Endometrium (tissue), 2 donors: ENCODE measurements at regions not wholly inside any gene's neighbourhood (a gene's known extent, or its start where the extent isn't known, plus 50 kb on each side); places are given as distances from the start of the nearest gene placed in this dataset.
"Not testable (repeated sequence)": the region's sequence is repeated elsewhere in the genome, so short reads cannot be mapped to it uniquely, and the experiment has no call there.

Source experiments
- FAIRE-seq: peaks from 2 replicates; lab custom pipeline; 2012; peaks lifted over from hg19 to GRCh38; lab: Jason Lieb, UNC
- donor health status: control.
- donor health status: control.

DNA sequence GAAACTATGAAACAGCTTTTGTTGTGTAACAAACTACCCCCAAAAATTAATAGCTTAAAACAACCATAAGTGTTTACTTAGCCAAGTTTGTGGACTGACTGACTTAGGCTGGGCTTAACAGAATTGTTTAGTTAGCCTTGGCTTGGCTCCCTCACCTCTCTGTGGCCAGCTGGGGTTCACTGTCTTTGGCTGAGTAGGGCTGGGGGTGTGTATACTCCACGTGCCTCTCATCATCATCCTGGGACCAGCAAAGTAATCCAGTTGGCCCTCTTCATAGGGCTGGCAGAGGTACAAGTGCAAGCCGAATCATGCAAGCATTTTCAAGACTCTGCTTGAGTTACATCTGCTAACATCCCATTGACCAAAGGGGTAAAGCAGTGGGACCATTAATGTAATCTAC, 252.3 kb downstream of the BRINP2 start:
- no peak for FAIRE-seq

- no peak for FAIRE-seq
These were observed 243.3 kb downstream of the BRINP2 start for GRCh38 chr1:177413982-177414596.

DNA sequence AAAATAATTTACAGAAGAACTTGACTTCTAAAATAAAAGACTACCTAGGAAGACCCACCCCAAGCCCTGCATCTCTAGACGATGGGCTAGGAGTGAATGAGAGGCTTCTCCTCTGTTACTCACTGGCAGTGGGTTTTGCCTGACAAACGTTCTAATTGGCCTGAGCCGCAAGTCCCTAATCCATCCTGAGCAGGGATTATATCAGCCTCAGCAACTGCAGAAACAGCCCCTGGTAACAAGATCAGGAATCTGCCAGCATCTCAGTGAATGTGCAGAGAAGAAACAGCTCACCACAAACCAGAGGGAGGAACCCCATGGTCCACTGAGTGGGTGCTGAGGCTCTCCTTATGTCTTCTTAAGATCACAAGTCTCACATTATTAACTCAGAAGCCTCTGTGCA, 240.6 kb downstream of the BRINP2 start:
- FAIRE-seq, result no peak

DNA sequence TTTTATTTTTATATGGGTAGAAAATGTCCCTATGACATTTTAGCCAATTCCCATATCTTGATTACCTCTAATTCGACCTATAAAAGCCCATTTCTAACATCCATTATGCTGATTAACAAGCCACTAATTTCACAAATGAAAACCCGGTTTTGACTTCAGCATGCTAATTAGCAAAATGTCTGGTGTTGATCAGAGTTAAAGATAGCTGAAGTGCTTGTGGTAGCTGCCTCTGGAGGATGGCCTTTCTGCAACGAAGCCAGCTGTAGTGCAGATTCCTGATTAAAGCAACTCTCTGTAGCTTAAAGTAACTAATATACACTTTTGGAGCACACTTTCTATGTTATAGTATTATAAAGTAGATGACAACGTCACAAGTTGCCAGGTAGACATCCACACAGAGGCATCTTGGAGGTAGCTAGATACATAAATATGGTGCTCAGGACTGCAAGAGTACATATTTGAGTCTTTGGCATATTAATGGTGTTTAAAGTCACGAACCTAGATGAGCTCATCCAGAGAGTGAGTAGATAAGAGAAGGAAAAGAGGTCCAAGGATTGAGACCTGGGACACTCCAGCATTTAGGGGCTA, 239.5 kb downstream of the BRINP2 start:
- FAIRE-seq, result no peak

DNA sequence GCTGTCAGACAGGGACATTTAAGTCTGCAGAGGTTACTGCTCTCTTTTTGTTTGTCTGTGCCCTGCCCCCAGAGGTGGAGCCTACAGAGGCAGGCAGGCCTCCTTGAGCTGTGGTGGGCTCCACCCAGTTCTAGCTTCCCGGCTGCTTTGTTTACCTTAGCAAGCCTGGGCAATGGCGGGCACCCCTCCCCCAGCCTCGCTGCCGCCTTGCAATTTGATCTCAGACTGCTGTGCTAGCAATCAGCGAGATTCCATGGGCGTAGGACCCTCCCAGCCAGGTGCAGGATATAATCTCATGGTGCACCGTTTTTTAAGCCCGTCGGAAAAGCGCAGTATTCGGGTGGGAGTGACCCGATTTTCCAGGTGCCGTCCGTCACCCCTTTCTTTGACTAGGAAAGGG, 235.6 kb downstream of the BRINP2 start:
- not testable (repeated sequence) for FAIRE-seq

DNA sequence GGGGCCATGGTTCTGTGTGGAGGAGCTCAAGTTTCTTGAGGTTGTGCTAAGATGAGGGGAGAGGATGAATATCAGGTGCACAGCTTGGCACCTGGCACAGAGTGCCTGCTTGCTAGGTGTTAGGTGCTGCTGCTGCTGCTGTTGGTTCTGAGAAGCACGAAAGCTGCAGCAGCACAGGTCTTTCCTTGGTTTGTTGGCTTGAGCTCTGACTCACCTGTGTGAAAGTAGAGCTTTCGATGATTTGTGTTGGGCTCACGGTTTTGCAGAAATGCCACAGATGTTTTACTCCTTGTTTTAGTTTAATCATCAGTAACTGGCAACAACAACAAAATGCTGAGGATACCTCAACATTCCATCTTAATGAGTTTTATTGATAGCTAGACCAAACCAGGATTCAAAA, 221.6 kb downstream of the BRINP2 start:
- no peak for FAIRE-seq

- no peak for FAIRE-seq
These were observed 215.3 kb downstream of the BRINP2 start for GRCh38 chr1:177385760-177386698.

GRCh38 chr1:177384461-177384860, 213.7 kb downstream of the BRINP2 start:
- FAIRE-seq, result no peak

GRCh38 chr1:177383715-177384114, 213.0 kb downstream of the BRINP2 start:
- FAIRE-seq, result no peak

- FAIRE-seq, result no peak
These were observed 207.1 kb downstream of the BRINP2 start for GRCh38 chr1:177377866-177378265.

GRCh38 chr1:177368255-177368654, 197.5 kb downstream of the BRINP2 start:
- no peak for FAIRE-seq

DNA sequence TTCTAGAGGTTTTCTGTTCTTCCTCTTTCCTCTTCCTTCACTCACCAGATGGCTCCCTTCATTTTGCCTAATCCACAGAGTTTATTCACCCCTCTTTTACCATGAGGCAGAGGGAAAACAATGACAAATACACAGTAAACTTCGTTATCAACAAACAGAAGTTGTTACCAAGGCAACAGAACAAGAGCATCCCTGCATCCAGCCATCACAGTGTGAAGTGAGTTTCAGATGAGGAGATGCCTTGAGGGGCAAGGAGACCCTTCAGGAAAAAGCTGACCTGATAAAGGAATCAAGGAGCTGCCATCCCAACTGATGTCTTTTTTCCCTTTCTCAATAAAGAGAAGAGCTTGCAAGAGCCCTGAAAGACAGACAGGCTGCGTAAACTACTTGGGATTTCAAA, 195.3 kb downstream of the BRINP2 start:
- no peak for FAIRE-seq

DNA sequence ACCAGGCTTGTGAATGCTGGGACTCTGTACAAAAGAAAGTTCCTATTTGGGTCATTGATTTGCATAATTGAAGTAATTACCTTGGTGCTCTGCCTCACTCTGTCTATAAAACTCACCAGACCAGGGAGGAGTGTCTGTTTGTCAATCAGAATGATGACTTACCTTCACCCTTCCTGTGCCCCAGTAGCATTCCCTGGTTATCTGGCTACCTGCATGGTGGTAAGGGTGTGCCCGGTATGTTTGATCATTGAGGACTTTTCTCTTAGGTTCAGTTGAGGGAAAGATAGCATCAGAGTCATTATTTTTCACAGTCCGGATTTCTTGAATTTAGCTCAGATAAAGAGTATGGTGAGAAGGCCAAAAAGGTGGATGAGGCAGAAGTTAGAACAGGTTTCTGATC, 190.0 kb downstream of the BRINP2 start:
- no peak for FAIRE-seq

GRCh38 chr1:177356674-177357435, 186.1 kb downstream of the BRINP2 start:
- no peak for FAIRE-seq

DNA sequence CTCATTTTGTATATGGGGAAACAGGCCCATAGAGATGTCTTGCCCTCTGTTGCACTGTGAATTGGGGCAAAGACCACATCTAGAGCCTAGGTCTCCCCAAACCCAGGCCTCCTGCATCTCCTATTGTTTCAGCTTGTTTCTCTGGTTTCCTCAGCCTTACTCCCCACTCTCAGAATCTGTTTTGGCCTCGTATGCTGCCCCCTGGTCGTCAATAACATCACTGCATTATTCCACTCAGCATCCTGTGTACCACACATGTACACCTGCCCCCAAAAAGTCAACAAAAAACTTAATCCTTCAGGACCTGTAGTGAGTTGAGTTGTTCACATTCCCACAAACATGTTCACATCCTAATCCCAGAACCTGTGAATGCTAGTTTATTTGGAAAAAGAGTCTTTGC, 184.8 kb downstream of the BRINP2 start:
- no peak for FAIRE-seq

DNA sequence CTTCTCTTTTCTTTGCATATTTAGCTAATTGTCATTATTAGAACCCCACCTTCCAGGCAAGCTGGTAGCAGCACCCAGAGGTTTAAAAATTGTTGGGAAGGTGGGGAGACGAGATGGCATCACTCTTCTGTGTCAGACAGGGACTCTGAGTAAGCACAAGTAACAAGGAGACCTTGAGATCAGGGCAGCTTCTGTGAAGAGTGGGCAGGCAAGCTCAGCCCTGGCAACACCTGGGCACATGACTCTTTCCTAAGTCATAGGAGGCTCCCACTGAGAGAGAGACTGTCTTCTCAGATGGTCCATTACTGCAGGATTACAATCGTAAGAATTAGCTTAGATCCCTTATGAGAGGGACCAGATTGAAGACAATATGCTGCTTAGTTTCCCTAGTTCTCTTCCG, 183.5 kb downstream of the BRINP2 start:
- FAIRE-seq, result no peak

DNA sequence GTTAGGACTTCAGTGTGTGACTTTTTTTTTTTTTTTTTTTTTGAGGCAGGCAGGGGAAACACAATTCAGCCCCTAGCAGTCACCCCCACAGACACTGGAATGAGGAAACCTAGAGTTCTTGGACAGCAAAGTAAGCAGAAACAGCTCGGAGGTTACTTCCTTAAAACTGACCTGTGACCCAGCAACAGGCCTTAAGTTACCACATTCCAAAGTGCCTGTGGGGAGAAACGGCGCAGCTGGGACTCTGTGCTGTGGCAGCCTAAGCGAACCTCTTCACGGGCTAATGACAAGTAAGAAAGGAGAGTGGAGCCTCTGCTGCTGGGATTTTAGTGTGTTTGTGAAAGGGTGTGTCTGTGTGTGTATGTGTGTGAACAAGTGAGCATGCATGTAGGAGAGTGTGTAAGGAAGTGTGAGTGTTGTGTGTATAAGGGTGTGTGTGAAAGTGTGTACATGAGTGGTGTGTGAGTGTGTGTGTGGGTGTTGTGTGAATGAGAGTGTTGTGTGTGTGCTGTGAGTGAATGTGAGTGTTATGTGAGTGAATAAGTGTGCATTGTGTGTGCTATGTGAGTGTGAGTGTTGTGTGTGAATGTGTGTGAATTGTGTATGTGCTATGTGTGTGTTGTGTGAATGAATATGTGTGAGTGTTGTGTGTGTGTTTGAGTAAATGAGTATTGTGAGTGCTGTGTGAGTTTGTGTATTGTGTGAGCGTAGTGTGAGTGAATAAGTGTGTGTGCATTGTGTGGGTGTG, 180.8 kb downstream of the BRINP2 start:
- no peak for FAIRE-seq

DNA sequence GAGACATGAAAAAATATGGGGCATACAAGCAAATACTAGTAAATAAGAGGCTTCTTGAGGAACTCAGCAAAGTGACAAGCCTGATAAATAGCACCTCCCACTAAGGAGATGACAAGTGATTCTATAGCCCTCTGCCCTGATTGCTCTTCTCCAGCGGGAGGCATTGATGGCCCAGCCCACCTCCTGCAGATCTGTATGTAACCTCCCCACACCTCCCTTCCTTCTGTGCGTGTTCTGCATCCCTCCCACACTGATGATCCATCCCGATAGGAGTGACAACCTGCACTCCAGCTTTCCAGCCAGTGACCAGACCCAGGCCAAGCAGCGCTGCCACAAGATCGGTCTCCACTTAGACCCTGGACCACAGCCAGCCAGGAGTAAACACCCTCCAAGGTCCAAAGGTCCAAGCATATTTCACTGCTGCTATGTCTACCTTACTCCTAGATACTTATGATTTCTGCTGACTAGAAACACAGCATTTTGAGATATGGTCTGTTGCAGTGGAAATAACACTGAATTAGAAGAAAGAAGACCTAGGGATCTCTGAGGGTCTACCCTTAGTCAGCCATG, 176.1 kb downstream of the BRINP2 start:
- FAIRE-seq, result no peak

- FAIRE-seq, result no peak
These were observed 172.7 kb downstream of the BRINP2 start for GRCh38 chr1:177343445-177343844.

DNA sequence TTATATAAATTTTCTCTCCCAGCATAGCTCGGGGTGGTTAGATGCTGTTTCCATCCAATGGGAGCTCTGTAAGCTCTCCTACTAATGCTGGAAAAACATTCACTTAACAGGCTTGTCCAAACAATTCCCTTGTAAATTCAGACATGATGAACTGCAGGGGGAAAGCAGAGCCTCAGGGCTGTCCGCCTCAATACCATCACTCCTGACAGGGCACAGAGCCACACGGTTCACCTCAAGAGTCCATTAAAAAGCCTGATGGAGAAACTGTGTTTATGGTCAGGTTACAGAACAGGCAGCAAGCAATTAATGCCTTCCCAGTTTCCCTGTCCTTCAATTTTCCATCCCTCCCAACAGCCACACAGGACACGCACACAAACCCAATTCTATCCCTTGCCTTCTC, 171.0 kb downstream of the BRINP2 start:
- FAIRE-seq, result no peak

DNA sequence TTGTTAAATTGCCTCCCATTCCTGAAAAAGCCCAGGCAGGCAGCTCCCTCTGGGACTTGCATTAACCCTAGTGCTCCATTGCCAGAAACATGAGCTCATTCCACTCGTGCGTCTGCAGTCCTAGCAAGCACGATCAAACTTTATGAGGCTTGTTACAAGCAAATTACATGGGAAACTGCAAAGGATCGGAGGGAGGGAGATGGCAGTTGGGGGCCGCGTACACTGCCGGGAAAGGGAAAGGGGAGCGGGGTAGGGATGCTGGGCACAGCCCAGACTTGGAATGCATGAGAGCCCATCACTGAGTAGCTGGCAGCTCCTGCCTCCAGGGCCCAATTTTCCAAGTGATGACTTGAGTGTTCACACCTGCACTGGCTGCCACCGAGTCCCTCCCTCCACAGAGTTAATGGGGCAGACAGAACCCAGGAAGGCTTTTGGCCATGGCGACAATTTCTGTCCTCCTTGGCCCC, 169.9 kb downstream of the BRINP2 start:
- no peak for FAIRE-seq
